OCI-LY7 (cell line): ENCODE measurements at regions not wholly inside any gene's neighbourhood (a gene's known extent, or its start where the extent isn't known, plus 50 kb on each side); places are given as distances from the start of the nearest gene placed in this dataset.

ENCODE experiments used
- CTCF ChIP-seq: fragments of 200-600 bp; sonication (generic); conservative IDR thresholded peaks from 2 replicates; pipeline ENCODE4 v1.5.1; 2014; ENCODE audit warnings: mild to moderate bottlenecking, antibody characterized with exemption, low read length, moderate library complexity, mixed read lengths
- EZH2phosphoT487 ChIP-seq: fragments of 200-600 bp; sonication (generic); IDR thresholded peaks from 2 replicates; pipeline ENCODE4 v1.6.1; 2018; ENCODE audit warnings: low read depth, borderline replicate concordance, mild to moderate bottlenecking, mixed run types, antibody characterized with exemption, low read length, moderate library complexity, mixed read lengths

DNA sequence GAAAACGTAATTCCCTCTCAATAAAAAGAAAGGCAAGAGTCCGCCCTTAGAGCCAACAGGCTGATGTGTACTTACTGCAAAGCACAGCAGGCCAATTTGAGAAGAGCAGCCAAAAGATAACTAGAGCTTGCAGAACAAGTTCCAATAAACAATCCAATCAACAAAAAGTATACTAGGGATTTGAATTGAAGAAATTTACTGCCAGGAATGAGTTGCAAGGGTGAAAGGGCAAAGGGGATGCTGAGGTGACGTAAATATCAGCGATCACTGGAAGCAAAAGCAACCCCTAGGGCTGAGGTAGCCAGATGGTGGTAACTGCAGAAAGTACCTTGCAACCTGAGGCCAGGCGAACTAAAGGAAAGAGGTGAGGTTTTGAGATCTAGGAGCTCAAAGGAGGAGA is 152.1 kb upstream of the TENM3 start:
- TF ChIP-seq CTCF (no peak), EZH2phosphoT487 (no peak)
